ENCODE measurements at regions not wholly inside any gene's neighbourhood (a gene's known extent, or its start where the extent isn't known, plus 50 kb on each side); places are given as distances from the start of the nearest gene placed in this dataset.

DNA sequence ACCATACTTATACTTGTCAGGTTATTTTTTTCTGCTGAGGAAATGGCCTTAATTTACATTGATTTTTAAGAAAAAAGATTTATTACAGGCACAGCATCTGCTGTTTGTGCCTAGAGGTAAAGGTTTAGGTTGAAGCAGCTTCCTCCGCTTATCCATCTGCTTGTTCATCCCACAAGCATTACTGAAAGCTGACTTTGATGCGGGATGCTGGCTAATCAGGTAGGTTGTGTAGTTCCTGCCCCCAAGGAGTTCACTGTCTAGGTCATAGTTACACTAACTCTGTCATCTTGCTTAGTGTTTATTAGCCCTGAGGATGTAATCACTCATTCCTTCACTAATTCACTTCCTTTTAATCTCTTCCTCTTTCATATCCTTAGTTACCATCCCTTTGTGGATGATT is 377.7 kb upstream of the KAZN start:
- TF ChIP-seq CTCF (IDR thresholded peaks at IDR 0.05; ENCODE audit: insufficient read depth, low read length) (no peak), POLR2AphosphoS5 (IDR thresholded peaks at IDR 0.05; ENCODE audit: low read depth) (no peak), GABPA (IDR thresholded peaks at IDR 0.05; ENCODE audit: low read depth) (no peak), SPI1 (IDR thresholded peaks at IDR 0.05; ENCODE audit: borderline replicate concordance, low read depth) (no peak)
- TF ChIP-seq, protein P1, sequence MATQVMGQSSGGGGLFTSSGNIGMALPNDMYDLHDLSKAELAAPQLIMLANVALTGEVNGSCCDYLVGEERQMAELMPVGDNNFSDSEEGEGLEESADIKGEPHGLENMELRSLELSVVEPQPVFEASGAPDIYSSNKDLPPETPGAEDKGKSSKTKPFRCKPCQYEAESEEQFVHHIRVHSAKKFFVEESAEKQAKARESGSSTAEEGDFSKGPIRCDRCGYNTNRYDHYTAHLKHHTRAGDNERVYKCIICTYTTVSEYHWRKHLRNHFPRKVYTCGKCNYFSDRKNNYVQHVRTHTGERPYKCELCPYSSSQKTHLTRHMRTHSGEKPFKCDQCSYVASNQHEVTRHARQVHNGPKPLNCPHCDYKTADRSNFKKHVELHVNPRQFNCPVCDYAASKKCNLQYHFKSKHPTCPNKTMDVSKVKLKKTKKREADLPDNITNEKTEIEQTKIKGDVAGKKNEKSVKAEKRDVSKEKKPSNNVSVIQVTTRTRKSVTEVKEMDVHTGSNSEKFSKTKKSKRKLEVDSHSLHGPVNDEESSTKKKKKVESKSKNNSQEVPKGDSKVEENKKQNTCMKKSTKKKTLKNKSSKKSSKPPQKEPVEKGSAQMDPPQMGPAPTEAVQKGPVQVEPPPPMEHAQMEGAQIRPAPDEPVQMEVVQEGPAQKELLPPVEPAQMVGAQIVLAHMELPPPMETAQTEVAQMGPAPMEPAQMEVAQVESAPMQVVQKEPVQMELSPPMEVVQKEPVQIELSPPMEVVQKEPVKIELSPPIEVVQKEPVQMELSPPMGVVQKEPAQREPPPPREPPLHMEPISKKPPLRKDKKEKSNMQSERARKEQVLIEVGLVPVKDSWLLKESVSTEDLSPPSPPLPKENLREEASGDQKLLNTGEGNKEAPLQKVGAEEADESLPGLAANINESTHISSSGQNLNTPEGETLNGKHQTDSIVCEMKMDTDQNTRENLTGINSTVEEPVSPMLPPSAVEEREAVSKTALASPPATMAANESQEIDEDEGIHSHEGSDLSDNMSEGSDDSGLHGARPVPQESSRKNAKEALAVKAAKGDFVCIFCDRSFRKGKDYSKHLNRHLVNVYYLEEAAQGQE (IDR thresholded peaks at IDR 0.05; ENCODE audit: insufficient replicate concordance, low read depth): no peak
